ENCODE measurements at regions not wholly inside any gene's neighbourhood (a gene's known extent, or its start where the extent isn't known, plus 50 kb on each side); places are given as distances from the start of the nearest gene placed in this dataset.

DNA sequence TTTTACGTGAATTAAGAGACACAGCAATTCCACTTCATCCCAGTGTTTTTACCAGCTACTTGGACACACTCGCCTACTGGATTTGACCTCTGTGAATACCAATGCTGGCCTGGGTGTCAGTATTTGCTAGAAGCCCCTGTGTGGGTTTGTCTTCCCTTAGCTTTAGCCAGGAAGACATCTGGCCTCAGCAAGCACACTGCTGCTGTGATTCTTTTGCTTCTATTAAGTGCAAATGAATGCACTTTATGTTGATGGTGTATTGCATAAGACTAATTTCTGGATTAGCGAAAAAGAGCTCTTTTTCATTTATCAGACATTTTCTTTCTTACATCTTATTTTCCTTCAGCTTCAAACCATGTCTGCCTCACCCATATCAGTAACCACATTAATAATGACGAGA lies 140.0 kb downstream of the CHRM3 start:
- no peak overlapping the region for H3K4me3 ChIP-seq (replicated peaks; ENCODE audit: low read depth, low read length)
- no peaks in the 10 kb centered on the region for H3K27me3 ChIP-seq (replicated peaks; ENCODE audit: control insufficient read depth, insufficient read depth, low read length)
- TF ChIP-seq, protein P1, sequence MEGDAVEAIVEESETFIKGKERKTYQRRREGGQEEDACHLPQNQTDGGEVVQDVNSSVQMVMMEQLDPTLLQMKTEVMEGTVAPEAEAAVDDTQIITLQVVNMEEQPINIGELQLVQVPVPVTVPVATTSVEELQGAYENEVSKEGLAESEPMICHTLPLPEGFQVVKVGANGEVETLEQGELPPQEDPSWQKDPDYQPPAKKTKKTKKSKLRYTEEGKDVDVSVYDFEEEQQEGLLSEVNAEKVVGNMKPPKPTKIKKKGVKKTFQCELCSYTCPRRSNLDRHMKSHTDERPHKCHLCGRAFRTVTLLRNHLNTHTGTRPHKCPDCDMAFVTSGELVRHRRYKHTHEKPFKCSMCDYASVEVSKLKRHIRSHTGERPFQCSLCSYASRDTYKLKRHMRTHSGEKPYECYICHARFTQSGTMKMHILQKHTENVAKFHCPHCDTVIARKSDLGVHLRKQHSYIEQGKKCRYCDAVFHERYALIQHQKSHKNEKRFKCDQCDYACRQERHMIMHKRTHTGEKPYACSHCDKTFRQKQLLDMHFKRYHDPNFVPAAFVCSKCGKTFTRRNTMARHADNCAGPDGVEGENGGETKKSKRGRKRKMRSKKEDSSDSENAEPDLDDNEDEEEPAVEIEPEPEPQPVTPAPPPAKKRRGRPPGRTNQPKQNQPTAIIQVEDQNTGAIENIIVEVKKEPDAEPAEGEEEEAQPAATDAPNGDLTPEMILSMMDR (IDR thresholded peaks at IDR 0.05; ENCODE audit: insufficient read depth, low read length, poor library complexity, severe bottlenecking), result no peak
- H3K36me3 ChIP-seq (ENCODE audit: control insufficient read depth, insufficient read depth, low read length), result no peaks in the 10 kb centered on the region
- DNase-seq (ENCODE audit: extremely low read depth, insufficient read length), result no peak

DNA sequence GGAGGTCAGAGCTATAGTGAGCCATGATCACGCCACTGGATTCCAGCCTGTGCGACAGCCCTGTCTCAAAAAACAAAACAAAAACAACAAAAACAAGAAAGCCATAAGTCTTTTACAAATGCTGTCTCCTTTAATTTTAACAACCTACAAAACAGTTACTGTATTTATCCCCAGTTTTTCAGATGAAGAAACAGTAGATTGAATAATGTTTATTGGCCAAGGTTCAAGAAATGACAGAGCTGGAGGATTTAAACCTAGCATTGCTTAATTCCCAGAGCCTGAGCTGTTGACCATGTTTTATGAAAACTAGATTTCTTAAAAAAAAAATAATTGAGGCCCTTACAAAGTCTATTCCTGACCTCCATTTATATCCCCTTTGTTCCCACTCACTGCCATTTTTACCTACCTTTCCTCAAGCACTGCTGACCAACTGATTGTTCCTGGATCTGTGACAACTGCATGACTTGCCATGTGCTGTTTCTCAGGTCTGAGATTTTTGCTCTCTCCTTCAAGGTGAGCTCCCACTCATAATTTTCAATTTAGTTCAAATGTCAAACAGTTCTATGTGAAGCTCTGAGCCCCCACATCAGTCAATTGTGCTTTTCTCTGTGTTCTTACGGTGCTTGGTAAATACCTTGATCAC lies 140.8 kb downstream of the CHRM3 start:
- no peaks in the 10 kb centered on the region for H3K36me3 ChIP-seq (ENCODE audit: control insufficient read depth, insufficient read depth, low read length)
- H3K4me3 ChIP-seq (replicated peaks; ENCODE audit: low read depth, low read length), result no peak overlapping the region
- H3K27me3 ChIP-seq (replicated peaks; ENCODE audit: control insufficient read depth, insufficient read depth, low read length), result no peaks in the 10 kb centered on the region
- TF ChIP-seq, protein P1 (IDR thresholded peaks at IDR 0.05; ENCODE audit: insufficient read depth, low read length, poor library complexity, severe bottlenecking), result no peak
- DNase-seq (ENCODE audit: extremely low read depth, insufficient read length), result no peak

DNA sequence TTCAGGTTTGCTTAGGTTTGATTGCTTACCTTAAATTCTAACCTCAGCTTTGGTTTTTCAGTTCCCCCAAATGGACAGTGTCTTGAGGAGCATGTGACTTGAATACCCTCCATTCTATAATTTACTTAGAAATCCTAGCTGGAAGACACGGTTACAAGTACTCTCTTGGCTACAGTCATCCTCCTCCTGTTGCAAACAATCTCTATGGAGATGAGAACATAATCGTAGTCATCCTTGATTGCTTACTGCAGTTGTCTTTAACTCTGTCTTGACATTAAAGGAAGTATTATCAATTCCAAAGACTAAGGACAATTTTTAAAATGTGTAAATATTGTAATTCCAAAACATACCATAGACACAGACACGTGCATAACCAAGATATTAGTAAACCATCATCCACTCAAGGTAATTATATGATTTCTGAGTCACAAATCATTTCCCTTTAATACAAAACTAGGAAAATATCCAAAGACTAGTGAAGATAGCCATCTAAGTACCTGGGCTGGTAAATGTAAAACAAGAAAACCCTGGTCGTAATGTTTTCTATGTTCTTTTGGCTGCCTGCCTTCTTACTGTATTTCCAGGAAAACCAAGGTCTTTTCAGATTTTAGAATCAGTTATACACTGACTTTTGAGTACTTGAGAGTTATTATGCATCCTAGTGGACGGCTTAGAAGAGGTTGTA lies 149.9 kb downstream of the CHRM3 start:
- no peak for DNase-seq (ENCODE audit: extremely low read depth, insufficient read length)
- H3K4me3 ChIP-seq (replicated peaks; ENCODE audit: low read depth, low read length), result no peak overlapping the region
- no peaks in the 10 kb centered on the region for H3K27me3 ChIP-seq (replicated peaks; ENCODE audit: control insufficient read depth, insufficient read depth, low read length)
- H3K36me3 ChIP-seq (ENCODE audit: control insufficient read depth, insufficient read depth, low read length), result no peaks in the 10 kb centered on the region
- TF ChIP-seq, protein P1 (IDR thresholded peaks at IDR 0.05; ENCODE audit: insufficient read depth, low read length, poor library complexity, severe bottlenecking), result no peak

DNA sequence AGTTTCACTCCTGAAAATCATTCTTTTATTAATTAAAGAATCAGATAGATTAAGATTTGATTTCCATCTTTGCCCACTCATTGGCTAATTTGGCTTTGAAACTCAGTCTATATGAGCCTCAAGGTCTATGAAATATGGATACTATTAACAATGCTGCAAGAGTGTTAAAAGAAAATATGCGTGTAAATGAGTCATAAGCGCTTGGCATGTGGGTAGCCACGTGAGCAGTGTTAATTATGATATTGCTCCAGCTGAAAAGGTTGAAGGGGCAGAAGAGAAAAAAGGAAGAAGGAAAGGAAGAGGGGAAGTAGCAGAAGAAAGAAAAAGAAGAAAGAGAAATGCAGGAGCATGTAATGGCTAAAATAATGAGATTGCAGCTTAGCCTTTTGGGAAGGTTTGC lies 151.4 kb downstream of the CHRM3 start:
- Histone ChIP-seq H3K36me3 (ENCODE audit: control insufficient read depth, insufficient read depth, low read length) (no peaks in the 10 kb centered on the region), H3K4me3 (replicated peaks; ENCODE audit: low read depth, low read length) (no peak overlapping the region), H3K27me3 (replicated peaks; ENCODE audit: control insufficient read depth, insufficient read depth, low read length) (no peaks in the 10 kb centered on the region)
- TF ChIP-seq, protein P1 (IDR thresholded peaks at IDR 0.05; ENCODE audit: insufficient read depth, low read length, poor library complexity, severe bottlenecking), result no peak
- no peak for DNase-seq (ENCODE audit: extremely low read depth, insufficient read length)

DNA sequence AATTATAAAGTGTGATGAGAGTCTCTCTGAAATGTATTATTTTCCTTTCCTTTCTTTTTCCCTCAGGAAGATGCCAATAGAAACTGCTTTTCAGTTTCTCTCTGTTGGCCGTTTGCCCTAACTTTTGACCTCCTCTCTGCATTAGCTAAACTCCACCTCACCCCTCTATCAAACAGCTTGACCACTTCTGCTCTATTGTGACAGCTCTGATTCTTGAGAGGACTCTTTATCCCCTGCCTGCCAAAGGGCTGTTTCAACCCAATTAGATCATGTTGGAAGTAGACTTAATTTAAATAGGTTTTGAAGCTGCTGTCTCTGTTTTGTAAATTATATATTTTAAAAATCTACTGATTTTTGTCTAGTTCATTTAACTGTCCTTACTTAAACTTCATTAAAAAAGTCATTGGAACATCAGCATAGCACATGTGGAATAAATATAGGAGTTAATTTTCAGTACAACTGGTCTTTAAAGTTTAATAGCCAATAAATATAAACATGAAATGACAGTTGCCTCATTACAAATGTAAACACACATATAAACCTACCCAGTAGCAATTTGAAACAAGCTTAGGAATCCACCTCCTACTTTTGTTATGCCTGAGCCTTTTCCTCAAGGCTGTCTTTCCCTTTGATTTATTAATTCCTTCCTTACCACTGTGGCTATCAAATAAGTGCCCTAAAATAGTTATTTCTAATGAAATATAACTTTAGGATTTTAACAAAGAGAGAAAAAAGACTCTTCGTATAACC lies 152.0 kb downstream of the CHRM3 start:
- H3K36me3 ChIP-seq (ENCODE audit: control insufficient read depth, insufficient read depth, low read length), result no peaks in the 10 kb centered on the region
- TF ChIP-seq, protein P1 (IDR thresholded peaks at IDR 0.05; ENCODE audit: insufficient read depth, low read length, poor library complexity, severe bottlenecking), result no peak
- H3K4me3 ChIP-seq (replicated peaks; ENCODE audit: low read depth, low read length), result no peak overlapping the region
- H3K27me3 ChIP-seq (replicated peaks; ENCODE audit: control insufficient read depth, insufficient read depth, low read length), result no peaks in the 10 kb centered on the region
- no peak for DNase-seq (ENCODE audit: extremely low read depth, insufficient read length)
